Left lung (tissue), 4 donors: ENCODE measurements at regions not wholly inside any gene's neighbourhood (a gene's known extent, or its start where the extent isn't known, plus 50 kb on each side); places are given as distances from the start of the nearest gene placed in this dataset.

Experiments used
- ATAC-seq: fragments of 200-7000 bp; cut with Tn5 transposase; one replicate; pipeline ENCODE4 v1.9.1; 2020; ENCODE audit warnings: moderate library complexity
- DNase-seq, 4 donors: peaks; one replicate each; pipeline ENCODE4 v3.0.0-alpha.2; 2013 to 2020
- H3K27ac ChIP-seq, 2 donors: fragments of 200-600 bp; sonication (generic) in 1 of 2; one replicate each; pipeline versions ENCODE4 v1.5.0 to v1.8.0; 2020 to 2021
- H3K27me3 ChIP-seq, 2 donors: fragments of 200-600 bp; sonication (generic) in 1 of 2; one replicate each; pipeline versions ENCODE4 v1.5.0 to v1.8.0; 2020 to 2021
- H3K36me3 ChIP-seq, 2 donors: fragments of 200-600 bp; sonication (generic) in 1 of 2; one replicate each; pipeline versions ENCODE4 v1.5.0 to v1.8.0; 2020 to 2021
- H3K4me1 ChIP-seq, 2 donors: fragments of 200-600 bp; one replicate each; pipeline ENCODE4 v1.8.0; 2021
- H3K4me3 ChIP-seq, 2 donors: fragments of 200-600 bp; sonication (generic) in 1 of 2; one replicate each; pipeline versions ENCODE4 v1.5.0 to v1.8.0; 2020 to 2021; ENCODE audit warnings: mild to moderate bottlenecking in 1 of 2
- H3K9me3 ChIP-seq, 2 donors: fragments of 200-600 bp; sonication (generic) in 1 of 2; one replicate each; pipeline versions ENCODE4 v1.5.0 to v1.8.0; 2020 to 2021
- intact Hi-C, 2 donors: fragments of 100-400 bp; cut with DNase I; formaldehyde crosslinking; loops; one replicate each; pipeline versions ENCODE4 v1.11.2 to v1.14.2; 2022
- TF ChIP-seq, protein P1 (sequence below), 2 donors: fragments of 200-600 bp; sonication (generic) in 1 of 2; IDR thresholded peaks; one replicate each; pipeline versions ENCODE4 v1.5.0 to v1.8.0; 2021; ENCODE audit warnings: antibody characterized with exemption in 2 of 2
- donor health status: DM: no; HTN: yes; CAD: no.
- donor health status: DM: no; HTN: no; CAD: no.

DNA sequence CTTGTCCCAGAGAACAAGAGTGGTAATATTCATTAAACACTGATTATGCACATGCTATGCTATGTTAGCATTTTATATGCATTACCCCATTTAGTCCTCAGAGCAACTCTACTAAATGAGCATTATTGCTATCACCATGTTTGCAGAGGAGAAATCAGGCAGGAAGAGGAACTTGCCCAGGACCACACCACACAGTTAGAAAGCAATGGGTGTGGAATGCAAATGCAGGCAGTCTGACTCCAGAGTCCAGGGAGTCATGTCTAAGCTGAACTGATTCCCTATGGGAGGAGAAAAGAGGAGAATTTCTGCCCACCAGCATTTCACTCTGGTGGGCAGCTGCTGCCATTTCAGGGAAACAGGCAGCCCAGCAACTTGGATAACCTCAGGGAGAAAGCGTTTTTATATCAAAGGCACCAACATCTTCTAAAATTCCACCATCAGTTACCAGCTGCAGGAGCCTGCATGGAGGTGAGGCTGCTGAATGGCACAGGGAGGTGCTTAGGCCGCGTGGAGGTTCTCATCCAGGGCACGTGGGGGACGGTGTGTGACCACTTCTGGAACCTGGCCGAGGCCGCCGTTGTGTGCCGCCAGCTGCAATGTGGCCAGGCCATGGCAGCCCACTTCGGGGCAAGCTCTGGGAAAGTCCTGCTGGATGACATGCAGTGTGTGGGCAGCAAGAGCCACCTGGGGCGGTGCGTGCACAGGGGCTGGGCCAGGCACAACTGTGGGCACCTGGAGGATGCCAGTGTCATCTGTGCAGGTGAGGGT is 68.2 kb upstream of the C10orf120 start:
- Histone ChIP-seq H3K4me3 (no peak overlapping the region), H3K27me3 (peaks cover 0 to 15% of the 10 kb centered on the region in 2 donors), H3K36me3 (no peaks in the 10 kb centered on the region), H3K4me1 (no peaks in the 10 kb centered on the region), H3K27ac (no peak overlapping the region), H3K9me3 (peaks cover 0 to 8% of the 10 kb centered on the region in 2 donors)
- DNase-seq (peak in 1 of 4 donors; percentile 71), ATAC-seq (no peak)
- intact Hi-C loops: no loop called here
- TF ChIP-seq, protein P1, sequence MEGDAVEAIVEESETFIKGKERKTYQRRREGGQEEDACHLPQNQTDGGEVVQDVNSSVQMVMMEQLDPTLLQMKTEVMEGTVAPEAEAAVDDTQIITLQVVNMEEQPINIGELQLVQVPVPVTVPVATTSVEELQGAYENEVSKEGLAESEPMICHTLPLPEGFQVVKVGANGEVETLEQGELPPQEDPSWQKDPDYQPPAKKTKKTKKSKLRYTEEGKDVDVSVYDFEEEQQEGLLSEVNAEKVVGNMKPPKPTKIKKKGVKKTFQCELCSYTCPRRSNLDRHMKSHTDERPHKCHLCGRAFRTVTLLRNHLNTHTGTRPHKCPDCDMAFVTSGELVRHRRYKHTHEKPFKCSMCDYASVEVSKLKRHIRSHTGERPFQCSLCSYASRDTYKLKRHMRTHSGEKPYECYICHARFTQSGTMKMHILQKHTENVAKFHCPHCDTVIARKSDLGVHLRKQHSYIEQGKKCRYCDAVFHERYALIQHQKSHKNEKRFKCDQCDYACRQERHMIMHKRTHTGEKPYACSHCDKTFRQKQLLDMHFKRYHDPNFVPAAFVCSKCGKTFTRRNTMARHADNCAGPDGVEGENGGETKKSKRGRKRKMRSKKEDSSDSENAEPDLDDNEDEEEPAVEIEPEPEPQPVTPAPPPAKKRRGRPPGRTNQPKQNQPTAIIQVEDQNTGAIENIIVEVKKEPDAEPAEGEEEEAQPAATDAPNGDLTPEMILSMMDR (IDR thresholded peaks at IDR 0.05): no peak

DNA sequence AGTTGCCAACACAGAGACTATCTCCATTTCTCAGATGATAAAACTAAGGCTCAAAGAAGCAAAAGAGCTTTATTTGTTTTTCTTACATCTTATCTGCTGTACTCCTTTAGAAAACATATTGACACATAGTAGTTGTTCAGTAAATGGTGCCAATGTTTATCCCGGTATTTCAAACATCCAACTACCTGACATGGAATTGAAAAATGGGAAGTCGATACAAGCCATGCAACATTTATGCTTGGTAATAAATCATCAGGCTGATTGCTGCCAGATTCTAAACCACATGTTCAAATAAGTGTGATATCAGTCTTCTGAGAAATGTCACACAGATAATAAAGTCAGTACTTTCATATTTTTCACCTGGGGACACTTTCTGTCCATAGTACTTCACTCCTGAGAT is 65.8 kb upstream of the C10orf120 start:
- intact Hi-C loops: no loop called here
- H3K4me3 ChIP-seq: no peak overlapping the region
- TF ChIP-seq, protein P1 (IDR thresholded peaks at IDR 0.05): no peak
- DNase-seq: no peak
- ATAC-seq: no peak
- H3K36me3 ChIP-seq: no peaks in the 10 kb centered on the region
- peaks cover 0 to 15% of the 10 kb centered on the region in 2 donors for H3K27me3 ChIP-seq
- H3K27ac ChIP-seq: no peak overlapping the region
- H3K9me3 ChIP-seq: peaks cover 0 to 20% of the 10 kb centered on the region in 2 donors
- no peaks in the 10 kb centered on the region for H3K4me1 ChIP-seq

DNA sequence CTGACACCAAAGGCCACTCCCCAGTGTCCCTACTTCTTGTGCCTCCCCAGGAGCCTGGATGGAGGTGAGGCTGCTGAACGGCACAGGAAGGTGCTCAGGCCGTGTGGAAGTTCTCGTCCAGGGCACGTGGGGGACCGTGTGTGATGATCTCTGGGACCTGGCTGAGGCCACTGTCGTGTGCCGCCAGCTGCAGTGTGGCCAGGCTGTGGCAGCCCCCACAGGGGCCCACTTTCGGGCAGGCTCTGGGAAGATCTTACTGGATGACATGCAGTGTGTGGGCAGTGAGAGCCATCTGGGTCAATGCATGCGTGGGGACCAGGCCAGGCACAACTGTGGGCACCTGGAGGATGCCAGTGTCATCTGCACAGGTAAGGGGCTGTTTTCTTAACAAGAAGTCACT is 57.0 kb upstream of the C10orf120 start:
- ATAC-seq (no peak), DNase-seq (no peak)
- Histone ChIP-seq H3K4me1 (no peaks in the 10 kb centered on the region), H3K9me3 (peaks cover 0 to 19% of the 10 kb centered on the region in 2 donors), H3K27me3 (no peaks in the 10 kb centered on the region), H3K36me3 (no peaks in the 10 kb centered on the region), H3K27ac (no peak overlapping the region), H3K4me3 (no peak overlapping the region)
- intact Hi-C loops: no loop called here
- TF ChIP-seq, protein P1 (IDR thresholded peaks at IDR 0.05): no peak

DNA sequence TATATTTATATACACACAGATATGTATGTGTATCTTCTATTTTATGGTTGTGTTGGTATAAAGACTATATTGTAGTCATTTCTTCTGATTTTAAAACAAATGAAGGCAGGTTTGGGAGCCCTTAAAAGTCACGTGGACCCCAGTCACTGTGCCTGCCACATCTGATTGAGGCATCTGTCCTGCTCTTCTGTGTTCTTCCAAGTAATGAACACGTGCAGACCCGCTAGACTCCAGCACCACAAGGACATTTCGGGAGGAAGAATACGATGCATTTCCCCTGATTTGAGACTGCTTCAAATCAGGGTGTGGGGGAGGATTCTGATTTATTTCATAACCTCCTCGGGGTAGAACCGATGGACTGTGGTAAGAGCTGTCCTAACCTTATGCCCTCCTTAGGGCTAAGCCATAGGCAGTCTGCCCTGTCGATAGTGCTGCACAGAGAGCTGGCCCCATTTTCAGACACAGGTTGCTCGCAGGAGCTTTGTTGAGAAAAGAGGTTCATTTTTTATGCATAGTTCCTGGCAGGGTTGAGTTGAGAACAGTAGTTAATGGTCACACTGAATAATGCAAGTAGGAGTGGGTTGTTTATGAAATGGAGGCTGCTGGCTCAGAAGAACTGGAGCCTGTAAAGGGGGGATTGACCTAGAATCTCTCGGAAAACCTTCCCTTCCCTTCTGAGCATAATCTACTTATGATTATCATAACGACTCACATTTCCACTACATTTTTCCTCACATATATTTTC is 55.0 kb upstream of the C10orf120 start:
- DNase-seq (no peak), ATAC-seq (no peak)
- no peaks in the 10 kb centered on the region for H3K27me3 ChIP-seq
- H3K9me3 ChIP-seq: peaks cover 0 to 18% of the 10 kb centered on the region in 2 donors
- TF ChIP-seq, protein P1 (IDR thresholded peaks at IDR 0.05): no peak
- intact Hi-C loops: no loop called here
- no peak overlapping the region for H3K27ac ChIP-seq
- H3K4me3 ChIP-seq: no peak overlapping the region
- H3K4me1 ChIP-seq: no peaks in the 10 kb centered on the region
- no peaks in the 10 kb centered on the region for H3K36me3 ChIP-seq

DNA sequence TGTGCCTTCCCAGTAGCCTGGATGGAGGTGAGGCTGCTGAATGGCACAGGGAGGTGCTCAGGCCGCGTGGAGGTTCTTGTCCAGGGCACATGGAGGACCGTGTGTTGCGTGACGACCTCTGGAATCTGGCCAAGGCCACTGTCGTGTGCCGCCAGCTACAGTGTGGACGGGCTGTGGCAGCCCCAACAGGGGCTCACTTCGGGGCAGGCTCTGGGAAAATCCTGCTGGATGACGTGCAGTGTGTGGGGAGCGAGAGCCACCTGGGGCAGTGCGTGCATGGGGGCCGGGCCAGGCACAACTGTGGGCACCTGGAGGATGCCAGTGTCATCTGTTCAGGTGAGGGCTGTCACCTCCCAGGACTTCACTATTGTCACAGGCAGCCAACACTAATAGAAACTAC is 50.2 kb upstream of the C10orf120 start:
- H3K36me3 ChIP-seq: no peaks in the 10 kb centered on the region
- DNase-seq (peak in 1 of 4 donors; percentile 74), ATAC-seq (no peak)
- intact Hi-C loops: no loop called here
- H3K27me3 ChIP-seq: peaks cover 0 to 10% of the 10 kb centered on the region in 2 donors
- no peak overlapping the region for H3K27ac ChIP-seq
- TF ChIP-seq, protein P1 (IDR thresholded peaks at IDR 0.05): no peak
- H3K4me1 ChIP-seq: no peaks in the 10 kb centered on the region
- no peak overlapping the region for H3K4me3 ChIP-seq
- H3K9me3 ChIP-seq: no peaks in the 10 kb centered on the region
